Upper lobe of left lung (tissue), 6 donors: ENCODE measurements at regions not wholly inside any gene's neighbourhood (a gene's known extent, or its start where the extent isn't known, plus 50 kb on each side); places are given as distances from the start of the nearest gene placed in this dataset.

ENCODE experiments used
- ATAC-seq, 2 donors: fragments of 200-7000 bp; cut with Tn5 transposase; one replicate each; pipeline ENCODE4 v1.9.1; 2022; ENCODE audit warnings: mild to moderate bottlenecking in 2 of 2, moderate library complexity in 2 of 2; ENCODE audit not compliant: low FRiP score in 2 of 2
- DNase-seq, 2 donors: peaks; one replicate each; pipeline ENCODE4 v3.0.0-alpha.2; 2019 to 2020
- H3K27ac ChIP-seq, 4 donors: fragments of 200-600 bp; sonication (generic); one replicate each; pipeline ENCODE4 v1.5.1; 2016 to 2019
- H3K27me3 ChIP-seq, 4 donors: fragments of 200-600 bp; sonication (generic); one replicate each; pipeline ENCODE4 v1.5.1; 2017 to 2019
- H3K36me3 ChIP-seq, 4 donors: fragments of 200-600 bp; sonication (generic); one replicate each; pipeline ENCODE4 v1.5.1; 2016 to 2019
- H3K4me1 ChIP-seq, 4 donors: fragments of 200-600 bp; sonication (generic); one replicate each; pipeline ENCODE4 v1.5.1; 2018 to 2019
- H3K4me3 ChIP-seq, 4 donors: fragments of 200-600 bp; sonication (generic); one replicate each; pipeline ENCODE4 v1.5.1; 2017 to 2019; ENCODE audit warnings: mild to moderate bottlenecking in 2 of 4, moderate library complexity in 1 of 4
- H3K9me3 ChIP-seq, 4 donors: fragments of 200-600 bp; sonication (generic); one replicate each; pipeline ENCODE4 v1.5.1; 2018 to 2019
- EP300 ChIP-seq, 4 donors: sonication (generic); formaldehyde crosslinking; IDR thresholded peaks; one replicate each; pipeline ENCODE4 v1.5.1; 2017; ENCODE audit warnings: antibody characterized with exemption in 4 of 4, control low read depth in 2 of 4
- POLR2A ChIP-seq, 4 donors: fragments of 450-650 bp; IDR thresholded peaks; one replicate each; pipeline ENCODE4 v1.5.1; 2016 to 2017; ENCODE audit warnings: antibody characterized with exemption in 4 of 4, mild to moderate bottlenecking in 2 of 4
- POLR2AphosphoS5 ChIP-seq, 2 donors: sonication (generic); formaldehyde crosslinking; IDR thresholded peaks; one replicate each; pipeline ENCODE4 v1.5.1; 2017; ENCODE audit warnings: antibody characterized with exemption in 2 of 2
- WGBS, 2 donors: methylation state at CpG; one replicate each; pipeline ENCODE4 v1.1.5; 2017 to 2018; 5-methylcytosine and 5-hydroxymethylcytosine counted together
- TF ChIP-seq, protein P1 (sequence below), 6 experiments: fragments of 450-650 bp in 4 of 6; fragments of 200-600 bp in 2 of 6; sonication (generic) in 2 of 6; IDR thresholded peaks; one replicate each; pipeline ENCODE4 v1.5.1; 2016 to 2019; ENCODE audit warnings: antibody characterized with exemption in 6 of 6
- donor health status: DM: no; HTN: no; CAD: no; lungs with moderate emphysema.
- donor health status: DM: no; HTN: yes; CAD: no; lungs with severe emphysema.

GRCh38 chr7:81887098-81888090, 117.5 kb upstream of the HGF start:
- Histone ChIP-seq H3K36me3 (no peaks in the 10 kb centered on the region), H3K9me3 (no peaks in the 10 kb centered on the region), H3K4me1 (peaks cover 0 to 3% (median 0%) of the 10 kb centered on the region in 4 donors), H3K4me3 (no peak overlapping the region), H3K27ac (no peak overlapping the region), H3K27me3 (no peaks in the 10 kb centered on the region)
- WGBS, 2 donors = 52 to 58% methylated on average over 3 of the region's 3 CpGs
- DNase-seq (no peak), ATAC-seq (no peak)
- TF ChIP-seq POLR2AphosphoS5 (IDR thresholded peaks at IDR 0.05) = no peak
- TF ChIP-seq, protein P1, sequence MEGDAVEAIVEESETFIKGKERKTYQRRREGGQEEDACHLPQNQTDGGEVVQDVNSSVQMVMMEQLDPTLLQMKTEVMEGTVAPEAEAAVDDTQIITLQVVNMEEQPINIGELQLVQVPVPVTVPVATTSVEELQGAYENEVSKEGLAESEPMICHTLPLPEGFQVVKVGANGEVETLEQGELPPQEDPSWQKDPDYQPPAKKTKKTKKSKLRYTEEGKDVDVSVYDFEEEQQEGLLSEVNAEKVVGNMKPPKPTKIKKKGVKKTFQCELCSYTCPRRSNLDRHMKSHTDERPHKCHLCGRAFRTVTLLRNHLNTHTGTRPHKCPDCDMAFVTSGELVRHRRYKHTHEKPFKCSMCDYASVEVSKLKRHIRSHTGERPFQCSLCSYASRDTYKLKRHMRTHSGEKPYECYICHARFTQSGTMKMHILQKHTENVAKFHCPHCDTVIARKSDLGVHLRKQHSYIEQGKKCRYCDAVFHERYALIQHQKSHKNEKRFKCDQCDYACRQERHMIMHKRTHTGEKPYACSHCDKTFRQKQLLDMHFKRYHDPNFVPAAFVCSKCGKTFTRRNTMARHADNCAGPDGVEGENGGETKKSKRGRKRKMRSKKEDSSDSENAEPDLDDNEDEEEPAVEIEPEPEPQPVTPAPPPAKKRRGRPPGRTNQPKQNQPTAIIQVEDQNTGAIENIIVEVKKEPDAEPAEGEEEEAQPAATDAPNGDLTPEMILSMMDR (IDR thresholded peaks at IDR 0.05) = no peak
- TF ChIP-seq EP300 (IDR thresholded peaks at IDR 0.05) = no peak
- TF ChIP-seq POLR2A (IDR thresholded peaks at IDR 0.05) = no peak

GRCh38 chr7:81886211-81886764, 116.4 kb upstream of the HGF start:
- DNase-seq (no peak), ATAC-seq (no peak)
- peaks cover 0 to 3% (median 0%) of the 10 kb centered on the region in 4 donors for H3K4me1 ChIP-seq
- no peak for TF ChIP-seq POLR2AphosphoS5 (IDR thresholded peaks at IDR 0.05)
- no peak overlapping the region for H3K4me3 ChIP-seq
- H3K27me3 ChIP-seq = no peaks in the 10 kb centered on the region
- H3K36me3 ChIP-seq = no peaks in the 10 kb centered on the region
- H3K27ac ChIP-seq = no peak overlapping the region
- no peaks in the 10 kb centered on the region for H3K9me3 ChIP-seq
- WGBS, 2 donors = 75 to 77% methylated on average over 3 of the region's 3 CpGs

DNA sequence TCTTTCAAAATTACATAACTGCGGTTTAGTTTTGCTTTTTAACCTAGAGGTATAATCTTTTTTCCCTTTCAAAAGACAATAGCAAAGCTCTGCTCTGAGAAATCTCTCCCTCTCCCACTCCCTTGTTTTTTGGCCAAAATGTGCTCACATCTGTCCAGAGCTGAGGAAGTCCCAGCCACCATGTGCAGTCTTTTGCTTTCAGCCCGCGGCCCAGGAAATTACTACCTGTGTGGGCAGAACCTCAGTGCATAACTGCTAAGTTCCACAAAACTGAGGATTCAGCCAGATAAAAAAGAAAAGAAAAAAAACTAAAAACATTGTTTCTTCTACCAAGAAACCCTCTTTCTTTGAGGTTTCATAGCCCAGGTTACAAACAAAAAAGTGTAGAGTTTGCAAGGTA, 115.0 kb upstream of the HGF start:
- Histone ChIP-seq H3K27ac (no peak overlapping the region), H3K27me3 (no peaks in the 10 kb centered on the region), H3K4me1 (peaks cover 0 to 3% (median 0%) of the 10 kb centered on the region in 4 donors), H3K4me3 (no peak overlapping the region), H3K9me3 (no peaks in the 10 kb centered on the region), H3K36me3 (no peaks in the 10 kb centered on the region)
- TF ChIP-seq POLR2AphosphoS5 (IDR thresholded peaks at IDR 0.05) (no peak), EP300 (IDR thresholded peaks at IDR 0.05) (no peak), POLR2A (IDR thresholded peaks at IDR 0.05) (no peak)
- TF ChIP-seq, protein P1 (IDR thresholded peaks at IDR 0.05) = no peak
- WGBS, 2 donors = 78 to 88% methylated on average over 3 of the region's 3 CpGs
- ATAC-seq (no peak), DNase-seq (no peak)

GRCh38 chr7:81883801-81884393, 114.0 kb upstream of the HGF start:
- Histone ChIP-seq H3K4me1 (peaks cover 0 to 3% (median 0%) of the 10 kb centered on the region in 4 donors), H3K9me3 (no peaks in the 10 kb centered on the region), H3K27me3 (no peaks in the 10 kb centered on the region), H3K27ac (no peak overlapping the region), H3K4me3 (no peak overlapping the region), H3K36me3 (no peaks in the 10 kb centered on the region)
- DNase-seq (no peak), ATAC-seq (no peak)
- 95 to 96% methylated on average over 7 of the region's 7 CpGs for WGBS, 2 donors
- TF ChIP-seq POLR2A (IDR thresholded peaks at IDR 0.05) = no peak
- TF ChIP-seq POLR2AphosphoS5 (IDR thresholded peaks at IDR 0.05) = no peak
- TF ChIP-seq, protein P1 (IDR thresholded peaks at IDR 0.05) = no peak
- no peak for TF ChIP-seq EP300 (IDR thresholded peaks at IDR 0.05)

DNA sequence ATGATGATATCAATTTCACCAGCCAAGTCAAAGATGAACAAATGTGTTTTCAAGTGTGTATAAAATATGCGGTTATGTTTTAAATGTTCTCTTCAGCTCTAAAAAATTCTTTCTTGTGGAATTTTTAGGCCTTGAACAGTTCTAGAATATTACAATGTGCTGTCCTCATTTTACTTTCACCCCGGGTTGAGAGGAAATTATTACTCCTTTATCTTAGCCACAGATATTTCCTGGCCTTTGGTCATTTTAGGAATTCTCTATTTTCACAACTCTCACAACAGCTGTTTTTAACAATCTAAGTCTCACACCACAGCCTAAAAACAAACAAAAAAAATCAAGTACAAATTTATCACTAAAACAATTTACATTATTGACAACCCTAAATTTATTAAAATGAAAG, 112.2 kb upstream of the HGF start:
- Histone ChIP-seq H3K4me3 (no peak overlapping the region), H3K4me1 (peaks cover 0 to under 1% (median 0%) of the 10 kb centered on the region in 4 donors), H3K9me3 (no peaks in the 10 kb centered on the region), H3K36me3 (no peaks in the 10 kb centered on the region), H3K27ac (no peak overlapping the region), H3K27me3 (no peaks in the 10 kb centered on the region)
- WGBS, 2 donors = 30 to 44% methylated on average over 2 of the region's 2 CpGs
- no peak for TF ChIP-seq POLR2A (IDR thresholded peaks at IDR 0.05)
- TF ChIP-seq, protein P1 (IDR thresholded peaks at IDR 0.05) = no peak
- no peak for TF ChIP-seq EP300 (IDR thresholded peaks at IDR 0.05)
- ATAC-seq (no peak), DNase-seq (no peak)
